ENCODE measurements at regions not wholly inside any gene's neighbourhood (a gene's known extent, or its start where the extent isn't known, plus 50 kb on each side); places are given as distances from the start of the nearest gene placed in this dataset.

DNA sequence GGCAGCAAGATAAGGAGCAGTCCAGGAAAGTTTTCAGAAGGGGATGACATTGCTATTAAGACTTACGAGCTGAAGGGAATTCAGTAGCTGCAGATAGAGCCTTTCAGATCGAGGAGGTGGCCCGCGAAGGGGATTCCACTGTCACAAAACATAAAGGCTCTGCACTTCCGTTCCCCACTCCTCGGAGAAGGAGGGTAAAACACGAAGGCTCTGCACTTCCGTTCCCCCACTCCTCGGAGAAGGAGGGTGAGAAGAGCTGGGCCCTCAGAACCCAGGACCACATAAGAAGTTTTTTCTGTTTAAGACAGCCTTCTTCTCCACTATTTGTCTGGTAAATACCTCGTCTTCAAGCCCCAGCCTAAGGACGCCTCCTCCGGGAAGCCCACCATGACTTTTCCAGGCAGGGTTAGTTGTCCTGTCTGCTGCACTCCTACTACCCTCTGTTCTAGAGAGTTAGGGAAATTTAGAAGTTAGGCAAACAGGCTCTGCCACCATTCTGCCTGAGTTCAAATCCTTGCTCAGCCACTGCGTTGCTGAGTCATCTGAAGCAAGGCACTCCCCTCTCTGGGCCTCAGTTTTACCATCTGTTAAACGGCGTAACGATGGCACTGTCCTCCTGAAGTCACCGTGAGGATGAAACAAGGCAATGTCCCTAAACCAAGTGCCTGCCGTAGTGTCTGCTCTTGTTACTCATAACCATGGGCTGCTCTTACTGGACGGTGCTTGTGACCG, 134.1 kb upstream of the HES1 start:
- Histone ChIP-seq H3K4ac (replicated peaks; ENCODE audit: insufficient read length, low read depth, low read length) (peak overlapping the region; percentile 4), H3K23me2 (ENCODE audit: low read depth, low read length) (no peaks in the 10 kb centered on the region; the same call in 1 of the 2 replicates), H2BK20ac (ENCODE audit: low read length) (no peak overlapping the region), H3K56ac (replicated peaks; ENCODE audit: insufficient read length, low read depth, low read length) (no peak overlapping the region), H3K27me3 (replicated peaks in 1 of 4; ENCODE audit: control insufficient read depth in 3 of 4, extremely low read depth in 1 of 4, insufficient read depth in 3 of 4, low read length in 3 of 4) (peaks cover 0 to 16% (median 2%) of the 10 kb centered on the region in 4 experiments; a peak in 4 of 7 replicates), H2BK120ac (replicated peaks; ENCODE audit: low read depth, low read length) (no peak overlapping the region), H3K4me2 (ENCODE audit: insufficient read depth in 1 of 2, low read depth in 2 of 2, low read length in 2 of 2) (peak overlapping the region in 1 of 2 experiments; percentile 87; a peak in 1 of 4 replicates), H3K9me3 (ENCODE audit: insufficient read depth in 2 of 2, low read depth in 1 of 2, low read length in 1 of 2) (no peaks in the 10 kb centered on the region), H3K36me3 (ENCODE audit: control insufficient read depth in 2 of 4, insufficient read depth in 4 of 4, low read length in 3 of 4) (no peaks in the 10 kb centered on the region), H2BK12ac (ENCODE audit: low read depth, low read length) (peak overlapping the region; percentile 31; the same call in 1 of the 2 replicates), H3K23ac (ENCODE audit: insufficient read length) (no peak overlapping the region), H2BK5ac (ENCODE audit: low read depth, low read length) (no peak overlapping the region), H3K79me1 (ENCODE audit: low read depth, low read length) (no peaks in the 10 kb centered on the region), H3K4me1 (replicated peaks in 1 of 4; ENCODE audit: control insufficient read depth in 3 of 4, insufficient read depth in 4 of 4, low read length in 3 of 4) (peaks cover 9 to 18% (median 11%) of the 10 kb centered on the region in 4 experiments), H4K20me1 (replicated peaks in 1 of 2; ENCODE audit: control insufficient read depth in 1 of 2, insufficient read depth in 2 of 2, low read length in 2 of 2) (no peaks in the 10 kb centered on the region), H3K18ac (ENCODE audit: extremely low read depth, low read length) (no peak overlapping the region), H4K8ac (ENCODE audit: extremely low read depth, insufficient read depth, low read length) (no peak overlapping the region), H2AK5ac (ENCODE audit: low read depth, low read length) (peak overlapping the region; percentile 20; the same call in 1 of the 2 replicates), H3K79me2 (ENCODE audit: control insufficient read depth in 1 of 2, insufficient read depth in 2 of 2, low read length in 2 of 2) (no peaks in the 10 kb centered on the region), H3K27ac (ENCODE audit: low read depth, low read length) (no peak overlapping the region), H4K5ac (ENCODE audit: insufficient read length, low read depth, low read length) (no peak overlapping the region), H4K91ac (replicated peaks; ENCODE audit: insufficient read length, low read length) (no peak overlapping the region), H2AFZ (ENCODE audit: low read length) (no peak overlapping the region), H2BK15ac (ENCODE audit: low read length) (no peak overlapping the region), H3K14ac (ENCODE audit: insufficient read length) (no peak overlapping the region), H3K9ac (replicated peaks in 1 of 4; ENCODE audit: extremely low read depth in 1 of 4, low read depth in 3 of 4, low read length in 3 of 4) (no peak overlapping the region; a peak in 1 of 7 replicates), H3K4me3 (ENCODE audit: extremely low read depth in 1 of 4, insufficient read depth in 2 of 4, low read depth in 3 of 4, low read length in 4 of 4) (no peak overlapping the region)
- TF ChIP-seq CEBPB (IDR thresholded peaks at IDR 0.05; ENCODE audit: low read depth, low read length): no peak
- TF ChIP-seq CHD1 (IDR thresholded peaks at IDR 0.05; ENCODE audit: low read depth, low read length): no peak
- TF ChIP-seq KDM1A (IDR thresholded peaks at IDR 0.05; ENCODE audit: borderline replicate concordance, low read length): 0 out of 2 replicates have a peak, but pooled peaks have one; percentile 39
- POLR2A ChIA-PET (ENCODE audit: partially characterized antibody): interaction anchor here (1.0 kb wide), 1 partner anchor 13 kb away, joined by 3 read pairs; no protein-coding TSS in a partner anchor
- CTCF ChIA-PET (ENCODE audit: partially characterized antibody): interaction anchor here (0.5 to 1.2 kb wide), 2 partner anchors 98 to 125 kb away, joined by 3 read pairs; no protein-coding TSS in a partner anchor
- WGBS, 2 experiments (ENCODE audit: extremely low coverage in 1 of 2, insufficient coverage in 1 of 2, insufficient read length in 1 of 2, insufficient replicate concordance in 2 of 2, low coverage in 1 of 2, low lambda C conversion rate in 2 of 2, missing lambda C conversion rate in 1 of 2): 79% methylated on average over 20 of the region's 20 CpGs; no CpG with 5 or more reads in 1 of the 2 experiments
- DNase-seq (ENCODE audit: low read depth in 1 of 2, low spot score in 2 of 2): no peak
- no peak for FAIRE-seq

Data from H1 (cell line).